SK-N-SH (cell line): ENCODE measurements at regions not wholly inside any gene's neighbourhood (a gene's known extent, or its start where the extent isn't known, plus 50 kb on each side); places are given as distances from the start of the nearest gene placed in this dataset.

Source experiments
- CTCF ChIA-PET: fragments of 300-600, 350-600 bp; formaldehyde crosslinking; extraction: SDS; loops from one replicate; lab custom pipeline; 2021; lab: Yijun Ruan, JAX
- POLR2A ChIA-PET: fragments of 350-600 bp; sonication (Branson Sonifier 250); formaldehyde crosslinking; extraction: SDS; loops from one replicate; lab custom pipeline; 2020; ENCODE audit warnings: antibody characterized with exemption, inconsistent platforms; lab: Yijun Ruan, JAX
- DNase-seq: peaks from one replicate; pipeline ENCODE4 v3.0.0; 2012
- H2AFZ ChIP-seq: fragments of 200-600 bp; sonication (generic); 2 replicates; pipeline ENCODE4 v1.8.1; 2016; ENCODE audit warnings: antibody characterized with exemption, mild to moderate bottlenecking, low read depth
- H3F3A ChIP-seq: fragments of 200-600 bp; sonication (generic); replicated peaks from 2 replicates; pipeline ENCODE3; 2016; ENCODE audit warnings: antibody characterized with exemption, mild to moderate bottlenecking; ENCODE audit not compliant: insufficient read depth
- H3K27ac ChIP-seq, 2 experiments: fragments of 200-500 bp in 1 of 2; fragments of 200-600 bp in 1 of 2; sonication (Bioruptor generic) in 1 of 2; sonication (generic), shearing (Covaris generic) in 1 of 2; 2 replicates each; pipeline versions ENCODE4 v1.5.1 to v1.6.1; 2014 to 2016; ENCODE audit warnings: low read depth in 2 of 2, inconsistent platforms in 1 of 2, low read length in 1 of 2, mild to moderate bottlenecking in 1 of 2, mixed read lengths in 1 of 2
- H3K27me3 ChIP-seq: fragments of 200-600 bp; sonication (generic), shearing (Covaris generic); 2 replicates; pipeline ENCODE4 v1.6.1; 2016; ENCODE audit warnings: mixed run types; ENCODE audit not compliant: insufficient read depth
- H3K36me3 ChIP-seq, 2 experiments: fragments of 200-500 bp in 1 of 2; fragments of 200-600 bp in 1 of 2; sonication (Bioruptor generic) in 1 of 2; sonication (generic) in 1 of 2; replicated peaks in 1 of 2; 2 replicates each; pipeline versions ENCODE3 to v1.5.1; 2014 to 2016; ENCODE audit warnings: low read length in 1 of 2, mild to moderate bottlenecking in 1 of 2; ENCODE audit not compliant: insufficient read depth in 2 of 2, control insufficient read depth in 1 of 2
- H3K4me1 ChIP-seq, 2 experiments: fragments of 200-500 bp in 1 of 2; fragments of 200-600 bp in 1 of 2; sonication (Bioruptor generic) in 1 of 2; sonication (generic), shearing (Covaris generic) in 1 of 2; 2 replicates each; pipeline versions ENCODE4 v1.5.1 to v1.6.1; 2014 to 2016; ENCODE audit warnings: low read depth in 1 of 2, low read length in 1 of 2, mixed run types in 1 of 2; ENCODE audit not compliant: insufficient read depth in 2 of 2, control insufficient read depth in 1 of 2
- H3K4me2 ChIP-seq: fragments of 200-600 bp; sonication (generic), shearing (Covaris generic); 2 replicates; pipeline ENCODE4 v1.6.1; 2017; ENCODE audit warnings: mixed run types
- H3K4me3 ChIP-seq, 2 experiments: fragments of 200-500 bp in 1 of 2; fragments of 200-600 bp in 1 of 2; sonication (Bioruptor generic) in 1 of 2; sonication (generic), shearing (Covaris generic) in 1 of 2; 2 replicates each; pipeline versions ENCODE4 v1.5.1 to v1.8.1; 2014 to 2016; ENCODE audit warnings: low read depth in 2 of 2, inconsistent platforms in 1 of 2, low read length in 1 of 2, mild to moderate bottlenecking in 1 of 2, mixed read lengths in 1 of 2, moderate library complexity in 1 of 2
- H3K79me2 ChIP-seq: fragments of 200-600 bp; sonication (generic); 2 replicates; pipeline ENCODE4 v1.8.1; 2017; ENCODE audit warnings: mild to moderate bottlenecking; ENCODE audit not compliant: insufficient read depth
- H3K9ac ChIP-seq: fragments of 200-600 bp; sonication (generic); 2 replicates; pipeline ENCODE4 v1.6.1; 2017; ENCODE audit warnings: mixed run types
- H3K9me2 ChIP-seq: fragments of 200-600 bp; sonication (generic); 2 replicates; pipeline ENCODE4 v1.6.1; 2017; ENCODE audit warnings: mixed run types
- H3K9me3 ChIP-seq: fragments of 200-600 bp; sonication (generic); 2 replicates; pipeline ENCODE4 v1.6.1; 2017; ENCODE audit warnings: mixed run types, mild to moderate bottlenecking, moderate library complexity
- H4K20me1 ChIP-seq: fragments of 200-600 bp; sonication (generic); 2 replicates; pipeline ENCODE4 v1.6.1; 2017; ENCODE audit warnings: mild to moderate bottlenecking, mixed run types; ENCODE audit not compliant: insufficient read depth
- CHD2 ChIP-seq: fragments of 150-350 bp; IDR thresholded peaks from 2 replicates; pipeline ENCODE4 v1.6.1; 2018; ENCODE audit warnings: low read length; ENCODE audit not compliant: partially characterized antibody
- EP300 ChIP-seq, 2 experiments: IDR thresholded peaks; 2 replicates each; pipeline versions ENCODE4 v1.4.0 to v1.6.1; 2012; ENCODE audit warnings: borderline replicate concordance in 1 of 2, low read depth in 1 of 2, low read length in 1 of 2
- GATA2 ChIP-seq: sonication (generic); formaldehyde crosslinking; IDR thresholded peaks from 2 replicates; pipeline ENCODE4 v1.5.0; 2020; ENCODE audit warnings: mild to moderate bottlenecking, missing genetic modification reagents
- JUND ChIP-seq: IDR thresholded peaks from 2 replicates; pipeline ENCODE4 v1.4.0; 2012
- MEF2A ChIP-seq: IDR thresholded peaks from 2 replicates; pipeline ENCODE4 v1.4.0; 2012; ENCODE audit warnings: low read depth, borderline replicate concordance
- MXI1 ChIP-seq: IDR thresholded peaks from 2 replicates; pipeline ENCODE4 v1.6.1; 2012; ENCODE audit warnings: mild to moderate bottlenecking, low read depth, low read length, improper control_type of control experiment
- RCOR1 ChIP-seq: fragments of 150-350 bp; IDR thresholded peaks from 2 replicates; pipeline ENCODE4 v1.6.1; 2017; ENCODE audit warnings: antibody characterized with exemption, low read length
- WGBS: methylation state at CpG from one replicate; pipeline ENCODE4 v1.1.6; 2017; ENCODE audit warnings: low lambda C conversion rate; 5-methylcytosine and 5-hydroxymethylcytosine counted together
- TF ChIP-seq, protein P1 (sequence below): fragments of 200-600 bp; sonication (generic); IDR thresholded peaks from 2 replicates; pipeline ENCODE4 v1.6.1; 2017; ENCODE audit warnings: antibody characterized with exemption, mild to moderate bottlenecking, moderate library complexity
- TF ChIP-seq, protein P2 (sequence below): IDR thresholded peaks from 2 replicates; pipeline ENCODE4 v1.4.0; 2012; ENCODE audit warnings: low read depth, borderline replicate concordance
- TF ChIP-seq, protein P3 (sequence below): IDR thresholded peaks from 2 replicates; pipeline ENCODE4; 2012
- TF ChIP-seq, protein P4 (sequence below): IDR thresholded peaks from 2 replicates; pipeline ENCODE4 v1.4.0; 2012; ENCODE audit warnings: low read depth

DNA sequence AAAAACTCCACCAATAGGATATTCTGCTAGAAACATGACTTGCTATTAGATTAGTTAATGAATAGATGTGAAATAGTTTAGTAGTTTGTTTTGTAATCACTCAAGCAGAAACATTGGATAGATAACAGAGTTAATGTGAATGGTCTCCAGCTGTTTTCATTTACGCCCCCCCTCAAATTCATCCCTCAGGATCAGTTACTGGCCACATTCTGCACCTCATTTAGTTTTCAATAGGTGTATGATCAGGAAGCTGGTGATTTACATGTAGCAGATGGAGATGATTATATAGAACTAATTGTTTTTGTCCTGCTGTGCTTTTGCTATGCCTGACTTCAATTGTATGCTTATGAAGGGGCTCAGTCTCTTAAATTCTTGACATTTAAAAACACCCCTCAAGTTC is 759.0 kb downstream of the SLITRK6 start:
- Histone ChIP-seq H3K4me3 (no peak overlapping the region), H3K79me2 (no peaks in the 10 kb centered on the region), H3K27ac (no peak overlapping the region), H3K4me1 (peaks cover 0 to 5% of the 10 kb centered on the region in 2 experiments; a peak in 1 of 4 replicates), H3K9ac (no peak overlapping the region), H3K9me3 (no peaks in the 10 kb centered on the region), H3K27me3 (no peaks in the 10 kb centered on the region), H4K20me1 (no peaks in the 10 kb centered on the region), H2AFZ (no peak overlapping the region), H3K4me2 (no peak overlapping the region), H3F3A (no peaks in the 10 kb centered on the region), H3K36me3 (no peaks in the 10 kb centered on the region), H3K9me2 (no peaks in the 10 kb centered on the region)
- 96% methylated on average over 1 of the region's 1 CpG for WGBS
- peak; percentile 23 for DNase-seq
- TF ChIP-seq, protein P1, sequence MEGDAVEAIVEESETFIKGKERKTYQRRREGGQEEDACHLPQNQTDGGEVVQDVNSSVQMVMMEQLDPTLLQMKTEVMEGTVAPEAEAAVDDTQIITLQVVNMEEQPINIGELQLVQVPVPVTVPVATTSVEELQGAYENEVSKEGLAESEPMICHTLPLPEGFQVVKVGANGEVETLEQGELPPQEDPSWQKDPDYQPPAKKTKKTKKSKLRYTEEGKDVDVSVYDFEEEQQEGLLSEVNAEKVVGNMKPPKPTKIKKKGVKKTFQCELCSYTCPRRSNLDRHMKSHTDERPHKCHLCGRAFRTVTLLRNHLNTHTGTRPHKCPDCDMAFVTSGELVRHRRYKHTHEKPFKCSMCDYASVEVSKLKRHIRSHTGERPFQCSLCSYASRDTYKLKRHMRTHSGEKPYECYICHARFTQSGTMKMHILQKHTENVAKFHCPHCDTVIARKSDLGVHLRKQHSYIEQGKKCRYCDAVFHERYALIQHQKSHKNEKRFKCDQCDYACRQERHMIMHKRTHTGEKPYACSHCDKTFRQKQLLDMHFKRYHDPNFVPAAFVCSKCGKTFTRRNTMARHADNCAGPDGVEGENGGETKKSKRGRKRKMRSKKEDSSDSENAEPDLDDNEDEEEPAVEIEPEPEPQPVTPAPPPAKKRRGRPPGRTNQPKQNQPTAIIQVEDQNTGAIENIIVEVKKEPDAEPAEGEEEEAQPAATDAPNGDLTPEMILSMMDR = no peak
- TF ChIP-seq EP300 (IDR thresholded peaks at IDR 0.05; ENCODE audit: borderline replicate concordance in 1 of 2, low read depth in 1 of 2, low read length in 1 of 2) (peak in 1 of 2 experiments; percentile 45; a peak in 1 of 4 replicates), GATA2 (CRISPR knock-in tag) (peak; percentile 42; the same call in 1 of the 2 replicates), RCOR1 (peak; percentile 57; the same call in 1 of the 2 replicates)
- CTCF ChIA-PET = interaction anchor here (1.7 kb wide), 1 partner anchor 15 kb away, joined by 4 read pairs; no protein-coding TSS in a partner anchor
- POLR2A ChIA-PET = no interaction called here

DNA sequence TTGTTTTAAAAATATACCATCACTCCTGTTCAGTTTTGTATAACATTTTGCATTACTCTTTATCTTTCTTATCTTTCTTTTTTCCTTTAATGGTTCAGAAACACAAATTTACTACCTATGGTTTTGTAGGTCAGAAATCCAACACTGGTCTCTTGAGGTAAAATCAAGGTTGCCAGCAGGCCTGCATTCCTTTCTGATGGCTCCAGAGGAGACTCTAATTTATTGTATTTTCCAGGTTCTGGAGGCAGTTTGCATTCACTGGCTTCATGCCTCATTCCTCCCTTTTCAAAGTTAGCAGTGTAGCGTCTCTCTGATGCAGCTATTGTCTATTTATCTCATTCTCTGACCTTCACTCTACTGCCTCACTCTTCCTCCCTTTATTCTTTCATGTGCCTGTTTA is 767.4 kb downstream of the SLITRK6 start:
- H3K79me2 ChIP-seq = no peaks in the 10 kb centered on the region
- no peak for DNase-seq
- no peak overlapping the region for H3K27ac ChIP-seq
- no peaks in the 10 kb centered on the region for H4K20me1 ChIP-seq
- H3K4me3 ChIP-seq = no peak overlapping the region
- no peak overlapping the region for H3K9ac ChIP-seq
- H3K9me2 ChIP-seq = no peaks in the 10 kb centered on the region
- no peak overlapping the region for H2AFZ ChIP-seq
- H3F3A ChIP-seq = no peaks in the 10 kb centered on the region
- CTCF ChIA-PET = no interaction called here
- H3K27me3 ChIP-seq = no peaks in the 10 kb centered on the region
- WGBS = 76% methylated on average over 1 of the region's 1 CpG
- H3K9me3 ChIP-seq = 0 out of 2 replicates have a peak, but pooled peaks cover 4% of the 10 kb centered on the region
- no peak overlapping the region for H3K4me2 ChIP-seq
- H3K4me1 ChIP-seq = no peaks in the 10 kb centered on the region
- POLR2A ChIA-PET = no interaction called here
- H3K36me3 ChIP-seq = no peaks in the 10 kb centered on the region
- no peak for TF ChIP-seq MEF2A
- TF ChIP-seq, protein P2, sequence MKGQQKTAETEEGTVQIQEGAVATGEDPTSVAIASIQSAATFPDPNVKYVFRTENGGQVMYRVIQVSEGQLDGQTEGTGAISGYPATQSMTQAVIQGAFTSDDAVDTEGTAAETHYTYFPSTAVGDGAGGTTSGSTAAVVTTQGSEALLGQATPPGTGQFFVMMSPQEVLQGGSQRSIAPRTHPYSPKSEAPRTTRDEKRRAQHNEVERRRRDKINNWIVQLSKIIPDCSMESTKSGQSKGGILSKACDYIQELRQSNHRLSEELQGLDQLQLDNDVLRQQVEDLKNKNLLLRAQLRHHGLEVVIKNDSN = no peak
- no peak for TF ChIP-seq GATA2 (CRISPR knock-in tag)
- no peak for TF ChIP-seq EP300 (IDR thresholded peaks at IDR 0.05; ENCODE audit: borderline replicate concordance in 1 of 2, low read depth in 1 of 2, low read length in 1 of 2)
- no peak for TF ChIP-seq MXI1
- no peak for TF ChIP-seq JUND
- no peak for TF ChIP-seq CHD2
- TF ChIP-seq, protein P3, sequence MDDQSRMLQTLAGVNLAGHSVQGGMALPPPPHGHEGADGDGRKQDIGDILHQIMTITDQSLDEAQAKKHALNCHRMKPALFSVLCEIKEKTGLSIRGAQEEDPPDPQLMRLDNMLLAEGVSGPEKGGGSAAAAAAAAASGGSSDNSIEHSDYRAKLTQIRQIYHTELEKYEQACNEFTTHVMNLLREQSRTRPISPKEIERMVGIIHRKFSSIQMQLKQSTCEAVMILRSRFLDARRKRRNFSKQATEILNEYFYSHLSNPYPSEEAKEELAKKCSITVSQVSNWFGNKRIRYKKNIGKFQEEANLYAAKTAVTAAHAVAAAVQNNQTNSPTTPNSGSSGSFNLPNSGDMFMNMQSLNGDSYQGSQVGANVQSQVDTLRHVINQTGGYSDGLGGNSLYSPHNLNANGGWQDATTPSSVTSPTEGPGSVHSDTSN = peak; percentile 32; the same call in 1 of the 2 replicates
- TF ChIP-seq, protein P4, sequence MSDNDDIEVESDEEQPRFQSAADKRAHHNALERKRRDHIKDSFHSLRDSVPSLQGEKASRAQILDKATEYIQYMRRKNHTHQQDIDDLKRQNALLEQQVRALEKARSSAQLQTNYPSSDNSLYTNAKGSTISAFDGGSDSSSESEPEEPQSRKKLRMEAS = no peak
